GM12864 (cell line): ENCODE measurements at regions not wholly inside any gene's neighbourhood (a gene's known extent, or its start where the extent isn't known, plus 50 kb on each side); places are given as distances from the start of the nearest gene placed in this dataset.

Source experiments
- DNase-seq: peaks from one replicate; pipeline ENCODE4 v3.0.0-alpha.2; 2011; ENCODE audit warnings: low read depth
- H3K4me3 ChIP-seq: 2 replicates; pipeline ENCODE4 v1.5.1; 2011; ENCODE audit warnings: mild to moderate bottlenecking, low read depth, low read length, control low read depth
- TF ChIP-seq, protein P1 (sequence below): IDR thresholded peaks from 2 replicates; pipeline ENCODE4 v1.5.1; 2011; ENCODE audit warnings: low read depth, mild to moderate bottlenecking, moderate library complexity, low read length, control low read depth, inconsistent platforms; ENCODE audit errors: missing control alignments

DNA sequence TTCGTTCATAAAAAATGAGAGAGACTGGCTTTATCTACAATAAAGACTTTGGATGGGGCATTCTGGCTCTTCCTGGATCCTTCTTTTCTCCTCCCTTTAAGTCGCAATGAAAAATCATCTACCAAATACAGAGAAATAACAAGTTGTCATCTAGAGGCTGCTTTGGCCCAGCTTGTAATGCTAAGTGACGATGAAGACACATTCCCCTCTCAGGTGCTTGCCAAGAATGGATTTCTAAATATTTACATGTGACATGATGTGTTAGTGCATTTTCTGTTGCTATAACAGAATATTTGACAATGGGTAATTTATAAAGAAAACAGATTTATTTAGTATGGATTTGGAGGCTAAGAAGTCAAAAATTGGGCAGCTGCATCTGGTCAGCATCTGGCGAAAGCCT, 308.6 kb upstream of the NPVF start:
- DNase-seq: no peak
- TF ChIP-seq, protein P1, sequence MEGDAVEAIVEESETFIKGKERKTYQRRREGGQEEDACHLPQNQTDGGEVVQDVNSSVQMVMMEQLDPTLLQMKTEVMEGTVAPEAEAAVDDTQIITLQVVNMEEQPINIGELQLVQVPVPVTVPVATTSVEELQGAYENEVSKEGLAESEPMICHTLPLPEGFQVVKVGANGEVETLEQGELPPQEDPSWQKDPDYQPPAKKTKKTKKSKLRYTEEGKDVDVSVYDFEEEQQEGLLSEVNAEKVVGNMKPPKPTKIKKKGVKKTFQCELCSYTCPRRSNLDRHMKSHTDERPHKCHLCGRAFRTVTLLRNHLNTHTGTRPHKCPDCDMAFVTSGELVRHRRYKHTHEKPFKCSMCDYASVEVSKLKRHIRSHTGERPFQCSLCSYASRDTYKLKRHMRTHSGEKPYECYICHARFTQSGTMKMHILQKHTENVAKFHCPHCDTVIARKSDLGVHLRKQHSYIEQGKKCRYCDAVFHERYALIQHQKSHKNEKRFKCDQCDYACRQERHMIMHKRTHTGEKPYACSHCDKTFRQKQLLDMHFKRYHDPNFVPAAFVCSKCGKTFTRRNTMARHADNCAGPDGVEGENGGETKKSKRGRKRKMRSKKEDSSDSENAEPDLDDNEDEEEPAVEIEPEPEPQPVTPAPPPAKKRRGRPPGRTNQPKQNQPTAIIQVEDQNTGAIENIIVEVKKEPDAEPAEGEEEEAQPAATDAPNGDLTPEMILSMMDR: no peak

DNA sequence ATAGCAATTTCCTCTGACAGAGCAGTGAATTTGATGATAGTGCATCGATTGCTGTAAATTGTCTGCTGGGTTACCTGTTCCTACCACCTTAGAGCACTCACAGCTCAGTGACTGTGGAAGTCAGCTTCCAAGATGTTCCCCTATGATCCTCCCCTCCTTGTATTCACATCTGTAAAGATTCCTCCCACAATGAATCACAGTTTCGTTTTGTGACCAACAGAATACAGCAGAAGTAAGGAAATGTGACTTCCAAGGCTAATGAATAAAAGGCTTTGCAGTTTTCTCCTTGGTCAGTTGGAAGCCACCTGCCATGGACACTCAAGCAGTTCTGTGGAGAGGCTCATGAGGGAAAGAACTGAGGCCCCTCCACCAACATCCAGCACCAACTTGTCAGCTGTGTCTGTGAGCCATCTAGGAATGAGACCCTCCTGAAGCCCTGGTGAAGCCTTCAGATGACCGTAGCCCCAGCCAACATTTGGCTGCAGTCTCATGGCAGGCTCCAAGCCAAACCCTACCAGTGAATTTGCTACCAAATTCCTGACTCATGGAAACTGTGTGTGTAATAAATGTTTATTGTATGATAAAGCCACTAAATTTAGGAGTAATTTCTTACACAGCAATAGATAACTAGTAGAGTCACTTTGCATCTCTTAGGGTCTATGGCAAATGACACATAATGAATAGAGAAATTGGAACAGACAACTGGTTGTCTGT, 309.5 kb upstream of the NPVF start:
- H3K4me3 ChIP-seq: no peak overlapping the region
- TF ChIP-seq, protein P1: no peak
- DNase-seq: no peak

More for the DNA sequence above, 308.6 kb upstream of the NPVF start:
- no peak overlapping the region for H3K4me3 ChIP-seq

DNA sequence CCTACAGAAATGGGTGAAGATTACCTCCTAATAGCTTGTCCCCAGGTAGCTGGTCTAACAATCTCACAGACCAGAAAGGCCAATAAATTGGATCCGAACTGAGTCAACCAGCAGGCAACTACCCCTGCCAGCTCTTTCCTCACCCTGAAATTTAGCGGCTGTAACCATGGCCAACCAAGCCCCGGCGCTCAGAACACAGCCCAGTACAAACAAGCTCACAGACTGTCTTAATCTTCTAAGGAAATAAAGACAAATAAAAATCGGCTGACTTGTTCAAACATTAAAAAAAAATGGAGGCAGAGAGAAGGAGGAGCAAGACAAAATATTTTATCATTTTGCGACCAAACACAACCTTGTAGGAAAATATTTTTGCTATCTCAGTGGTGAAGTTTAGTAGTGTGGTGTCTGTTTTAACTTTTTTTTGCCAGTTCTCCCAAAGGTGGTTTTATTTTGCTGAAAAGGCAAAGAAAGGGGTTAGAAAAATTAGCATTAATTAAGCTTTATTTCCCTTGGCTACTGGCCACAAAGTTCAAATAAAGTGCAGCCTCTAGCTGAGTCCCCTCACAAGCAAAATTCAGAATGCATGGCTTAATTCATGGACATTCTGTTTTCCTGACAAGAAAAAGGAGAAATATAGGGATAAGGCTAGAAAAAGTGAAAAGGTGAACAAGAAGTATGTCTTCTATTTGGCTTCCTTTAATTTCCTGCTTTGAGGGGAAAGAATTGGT, 313.0 kb upstream of the NPVF start:
- no peak overlapping the region for H3K4me3 ChIP-seq
- DNase-seq: no peak
- TF ChIP-seq, protein P1: no peak

DNA sequence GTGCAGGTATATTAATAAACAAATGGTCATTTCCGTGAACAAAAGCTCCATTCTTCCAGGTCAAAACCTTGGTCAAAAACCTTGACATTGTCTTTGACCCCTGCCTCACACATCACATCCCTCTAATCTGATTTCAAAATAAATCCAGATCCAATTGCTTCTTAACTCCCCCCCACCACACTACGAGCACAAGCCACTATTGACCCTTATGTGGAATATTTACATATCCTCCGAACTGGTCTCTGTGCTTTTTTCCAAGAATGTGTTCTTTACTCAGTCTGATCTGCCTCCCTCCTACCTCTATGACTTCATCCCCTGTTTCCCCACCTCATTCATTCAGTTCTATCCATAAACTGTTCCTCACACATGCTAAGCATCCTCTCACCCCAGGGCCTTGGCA, 313.6 kb upstream of the NPVF start:
- TF ChIP-seq, protein P1: no peak
- DNase-seq: no peak
- H3K4me3 ChIP-seq: no peak overlapping the region

DNA sequence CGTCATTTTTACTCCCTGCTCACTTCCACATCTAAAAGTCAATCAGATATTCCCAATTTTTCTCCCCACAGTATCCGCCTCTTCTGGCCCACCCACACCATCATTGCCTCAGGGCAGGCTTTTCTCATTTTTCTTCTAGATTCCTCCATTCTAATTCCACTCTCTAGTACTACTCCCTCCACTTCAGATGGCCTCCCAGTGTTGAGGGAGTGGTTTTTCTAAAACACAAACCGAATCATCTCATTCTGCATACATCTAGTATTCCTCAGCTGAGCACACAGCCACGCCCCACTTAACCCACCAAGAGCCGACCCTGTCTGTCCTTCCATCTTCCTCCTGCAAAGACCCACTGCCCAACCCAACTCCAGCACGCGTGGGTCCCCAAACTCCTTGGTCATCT, 314.9 kb upstream of the NPVF start:
- TF ChIP-seq, protein P1: no peak
- DNase-seq: no peak
- no peak overlapping the region for H3K4me3 ChIP-seq

DNA sequence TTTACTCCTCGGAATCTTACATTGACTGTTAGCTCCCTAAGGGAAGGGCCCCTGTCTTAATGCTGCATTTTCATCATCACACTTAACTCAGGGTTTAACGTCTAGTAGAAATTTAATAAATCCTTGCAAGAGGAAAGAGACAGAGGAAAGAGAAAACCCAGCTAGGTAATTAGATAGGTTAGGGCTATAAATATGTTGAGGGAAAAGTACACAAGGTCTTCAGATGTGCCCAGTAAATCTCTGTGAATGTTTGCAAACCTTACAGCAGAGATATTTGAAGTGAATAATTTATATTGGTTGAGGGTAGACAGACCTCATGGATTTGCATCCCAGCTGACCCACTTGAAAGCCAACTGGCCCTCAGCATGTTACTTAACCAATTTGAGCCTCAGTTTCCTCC, 315.5 kb upstream of the NPVF start:
- TF ChIP-seq, protein P1: no peak
- H3K4me3 ChIP-seq: no peak overlapping the region
- DNase-seq: no peak
